ENCODE measurements at regions not wholly inside any gene's neighbourhood (a gene's known extent, or its start where the extent isn't known, plus 50 kb on each side); places are given as distances from the start of the nearest gene placed in this dataset.

GRCh38 chr10:6327961-6328698 is 125.4 kb downstream of the PFKFB3 start:
- Mint-ChIP-seq H3K27ac (no peak overlapping the region), H3K36me3 (peaks cover 16% of the 10 kb centered on the region), H3K4me3 (no peak overlapping the region), H3K9me3 (ENCODE audit: low read depth) (peaks cover 4% of the 10 kb centered on the region), H3K4me1 (no peaks in the 10 kb centered on the region), H3K27me3 (no peaks in the 10 kb centered on the region)
- ATAC-seq (no peak), DNase-seq (no peak)
- CTCF ChIA-PET = interaction anchor here (1.0 to 1.2 kb wide), 3 partner anchors 14 to 74 kb away, joined by 3 to 4 read pairs (median 3); no protein-coding TSS in a partner anchor

- ATAC-seq (no peak), DNase-seq (no peak)
- Mint-ChIP-seq H3K27me3 (no peaks in the 10 kb centered on the region), H3K27ac (no peak overlapping the region), H3K36me3 (peaks cover 21% of the 10 kb centered on the region), H3K4me1 (no peaks in the 10 kb centered on the region), H3K4me3 (no peak overlapping the region), H3K9me3 (ENCODE audit: low read depth) (peaks cover 4% of the 10 kb centered on the region)
- CTCF ChIA-PET = interaction anchor here (0.7 to 1.2 kb wide), 4 partner anchors 15 to 88 kb away, joined by 3 to 4 read pairs (median 3); no protein-coding TSS in a partner anchor
Measured at GRCh38 chr10:6328699-6329423, 126.1 kb downstream of the PFKFB3 start.

- no peak for ATAC-seq
- CTCF ChIA-PET = no interaction called here
- no peaks in the 10 kb centered on the region for H3K27me3 Mint-ChIP-seq
- no peaks in the 10 kb centered on the region for H3K4me1 Mint-ChIP-seq
- no peak overlapping the region for H3K4me3 Mint-ChIP-seq
- no peak overlapping the region for H3K27ac Mint-ChIP-seq
- H3K9me3 Mint-ChIP-seq (ENCODE audit: low read depth) = peaks cover 8% of the 10 kb centered on the region
- peak; percentile 22 for DNase-seq
- H3K36me3 Mint-ChIP-seq = peaks cover 26% of the 10 kb centered on the region
Measured at GRCh38 chr10:6333086-6333485, 130.4 kb downstream of the PFKFB3 start.

GRCh38 chr10:6333973-6334372 is 131.2 kb downstream of the PFKFB3 start:
- ATAC-seq (no peak), DNase-seq (no peak)
- Mint-ChIP-seq H3K27me3 (no peaks in the 10 kb centered on the region), H3K27ac (no peak overlapping the region), H3K9me3 (ENCODE audit: low read depth) (peaks cover 8% of the 10 kb centered on the region), H3K4me3 (no peak overlapping the region), H3K4me1 (no peaks in the 10 kb centered on the region), H3K36me3 (peaks cover 25% of the 10 kb centered on the region)
- CTCF ChIA-PET = no interaction called here

- Mint-ChIP-seq H3K27me3 (no peaks in the 10 kb centered on the region), H3K27ac (no peak overlapping the region), H3K4me3 (no peak overlapping the region), H3K4me1 (no peaks in the 10 kb centered on the region), H3K9me3 (ENCODE audit: low read depth) (peaks cover 8% of the 10 kb centered on the region), H3K36me3 (peaks cover 23% of the 10 kb centered on the region)
- DNase-seq (peak; percentile 7), ATAC-seq (no peak)
- CTCF ChIA-PET = interaction anchor here (0.7 to 1.2 kb wide), 2 partner anchors 53 to 133 kb away, joined by 3 read pairs; partner anchors contain the start of gene PFKFB3
Measured at GRCh38 chr10:6336016-6336415, 133.3 kb downstream of the PFKFB3 start.

GRCh38 chr10:6337382-6337781 is 134.7 kb downstream of the PFKFB3 start:
- H3K9me3 Mint-ChIP-seq (ENCODE audit: low read depth) = peaks cover 6% of the 10 kb centered on the region
- ATAC-seq = no peak
- no peak overlapping the region for H3K4me3 Mint-ChIP-seq
- no peaks in the 10 kb centered on the region for H3K27me3 Mint-ChIP-seq
- H3K36me3 Mint-ChIP-seq = peaks cover 16% of the 10 kb centered on the region
- no peak for DNase-seq
- CTCF ChIA-PET = interaction anchor here (1.4 kb wide), 1 partner anchor 64 kb away, joined by 3 read pairs; no protein-coding TSS in a partner anchor
- H3K27ac Mint-ChIP-seq = no peak overlapping the region
- no peaks in the 10 kb centered on the region for H3K4me1 Mint-ChIP-seq

- Mint-ChIP-seq H3K27ac (no peak overlapping the region), H3K9me3 (ENCODE audit: low read depth) (peaks cover 4% of the 10 kb centered on the region), H3K4me3 (no peak overlapping the region), H3K36me3 (peaks cover 9% of the 10 kb centered on the region), H3K4me1 (no peaks in the 10 kb centered on the region), H3K27me3 (no peaks in the 10 kb centered on the region)
- DNase-seq (no peak), ATAC-seq (no peak)
- CTCF ChIA-PET = interaction anchor here (0.9 to 1.4 kb wide), 2 partner anchors 63 to 64 kb away, joined by 3 read pairs; no protein-coding TSS in a partner anchor
Measured at GRCh38 chr10:6338361-6338760, 135.6 kb downstream of the PFKFB3 start.

GRCh38 chr10:6339891-6340290 is 137.2 kb downstream of the PFKFB3 start:
- CTCF ChIA-PET = no interaction called here
- no peak for ATAC-seq
- no peak for DNase-seq
- Mint-ChIP-seq H3K4me1 (no peaks in the 10 kb centered on the region), H3K9me3 (ENCODE audit: low read depth) (no peaks in the 10 kb centered on the region), H3K27me3 (no peaks in the 10 kb centered on the region), H3K27ac (no peak overlapping the region), H3K4me3 (no peak overlapping the region), H3K36me3 (peaks cover 3% of the 10 kb centered on the region)

- Mint-ChIP-seq H3K4me1 (peaks cover 8% of the 10 kb centered on the region), H3K9me3 (ENCODE audit: low read depth) (peaks cover 3% of the 10 kb centered on the region), H3K27ac (no peak overlapping the region), H3K36me3 (peaks cover 9% of the 10 kb centered on the region), H3K27me3 (no peaks in the 10 kb centered on the region), H3K4me3 (no peak overlapping the region)
- CTCF ChIA-PET = no interaction called here
- ATAC-seq (no peak), DNase-seq (no peak)
Measured at GRCh38 chr10:6342096-6342685, 139.5 kb downstream of the PFKFB3 start.

GRCh38 chr10:6343305-6344010 is 140.7 kb downstream of the PFKFB3 start:
- H3K27ac Mint-ChIP-seq = no peak overlapping the region
- H3K4me3 Mint-ChIP-seq = no peak overlapping the region
- H3K36me3 Mint-ChIP-seq = peaks cover 9% of the 10 kb centered on the region
- H3K9me3 Mint-ChIP-seq (ENCODE audit: low read depth) = peaks cover 3% of the 10 kb centered on the region
- DNase-seq (no peak), ATAC-seq (no peak)
- H3K4me1 Mint-ChIP-seq = peaks cover 21% of the 10 kb centered on the region
- CTCF ChIA-PET = no interaction called here
- no peaks in the 10 kb centered on the region for H3K27me3 Mint-ChIP-seq

GRCh38 chr10:6345404-6345803 is 142.7 kb downstream of the PFKFB3 start:
- H3K36me3 Mint-ChIP-seq = peaks cover 13% of the 10 kb centered on the region
- DNase-seq (no peak), ATAC-seq (no peak)
- no peak overlapping the region for H3K27ac Mint-ChIP-seq
- H3K27me3 Mint-ChIP-seq = no peaks in the 10 kb centered on the region
- CTCF ChIA-PET = interaction anchor here (0.6 kb wide), 1 partner anchor 57 kb away, joined by 3 read pairs; no protein-coding TSS in a partner anchor
- peaks cover 3% of the 10 kb centered on the region for H3K9me3 Mint-ChIP-seq (ENCODE audit: low read depth)
- H3K4me3 Mint-ChIP-seq = no peak overlapping the region
- peaks cover 36% of the 10 kb centered on the region for H3K4me1 Mint-ChIP-seq

- DNase-seq (no peak), ATAC-seq (no peak)
- H3K4me3 Mint-ChIP-seq = no peak overlapping the region
- peaks cover 14% of the 10 kb centered on the region for H3K36me3 Mint-ChIP-seq
- H3K9me3 Mint-ChIP-seq (ENCODE audit: low read depth) = peaks cover 3% of the 10 kb centered on the region
- H3K27ac Mint-ChIP-seq = peak overlapping the region; percentile 93
- H3K4me1 Mint-ChIP-seq = peaks cover 39% of the 10 kb centered on the region
- CTCF ChIA-PET = interaction anchor here (0.7 to 1.7 kb wide), 3 partner anchors 55 to 139 kb away, joined by 3 to 5 read pairs (median 3); no protein-coding TSS in a partner anchor
- H3K27me3 Mint-ChIP-seq = no peaks in the 10 kb centered on the region
Measured at GRCh38 chr10:6346631-6347030, 143.9 kb downstream of the PFKFB3 start.
